Psoas muscle (tissue), 7 donors: ENCODE measurements at regions not wholly inside any gene's neighbourhood (a gene's known extent, or its start where the extent isn't known, plus 50 kb on each side); places are given as distances from the start of the nearest gene placed in this dataset.

Experiments
- ATAC-seq, 4 donors: fragments of 200-7000 bp; cut with Tn5 transposase; one replicate each; pipeline ENCODE4 v1.9.1; 2020; ENCODE audit warnings: moderate library complexity in 3 of 4, mild to moderate bottlenecking in 2 of 4
- DNase-seq, 2 donors: peaks; one replicate each; pipeline ENCODE4 v3.0.0-alpha.2; 2020
- H3K27ac ChIP-seq: fragments of 200-600 bp; one replicate; pipeline ENCODE4 v1.8.0; 2022
- H3K27me3 ChIP-seq, 3 donors: fragments of 200-600 bp in 1 of 3; one replicate each; pipeline versions ENCODE4 v1.6.1 to v1.8.0; 2013 to 2022; ENCODE audit warnings: low read length in 2 of 3, mild to moderate bottlenecking in 2 of 3, moderate library complexity in 1 of 3; ENCODE audit not compliant: insufficient read depth in 3 of 3
- H3K36me3 ChIP-seq, 2 donors: fragments of 200-600 bp in 1 of 2; one replicate each; pipeline versions ENCODE4 v1.6.1 to v1.8.0; 2013 to 2022; ENCODE audit warnings: low read depth in 1 of 2, mild to moderate bottlenecking in 1 of 2, moderate library complexity in 1 of 2; ENCODE audit not compliant: insufficient read depth in 1 of 2
- H3K4me1 ChIP-seq: fragments of 200-600 bp; one replicate; pipeline ENCODE4 v1.8.0; 2022
- H3K4me3 ChIP-seq: fragments of 200-600 bp; one replicate; pipeline ENCODE4 v1.8.0; 2022; ENCODE audit warnings: mild to moderate bottlenecking
- H3K9me3 ChIP-seq: fragments of 200-600 bp; one replicate; pipeline ENCODE4 v1.8.0; 2022
- CTCF ChIP-seq: fragments of 200-600 bp; IDR thresholded peaks from one replicate; pipeline ENCODE4 v1.8.0; 2022; ENCODE audit warnings: antibody characterized with exemption
- WGBS, 3 donors: extraction: QIAGEN DNeasy Blood & Tissue Kit; methylation state at CpG; one replicate each; pipeline versions ENCODE4 v1.1.6 to v1.1.7; 2013; 5-methylcytosine and 5-hydroxymethylcytosine counted together
- intact Hi-C, 2 donors: fragments of 100-400 bp; cut with DNase I; formaldehyde crosslinking; loops; one replicate each; pipeline versions ENCODE4 v1.11.0 to v1.14.2; 2022
- donor health status: healthy with polysubstance abuse.
- donor health status: DM: no; HTN: no; CAD: no; lungs with moderate emphysema.
- donor health status: Bipolar disorder and iron deficiency.
- donor health status: healthy.
- donor health status: DM: yes; HTN: yes; CAD: no.
- donor health status: DM: no; HTN: no; CAD: no.
- donor health status: DM: yes; HTN: yes; CAD: no.

DNA sequence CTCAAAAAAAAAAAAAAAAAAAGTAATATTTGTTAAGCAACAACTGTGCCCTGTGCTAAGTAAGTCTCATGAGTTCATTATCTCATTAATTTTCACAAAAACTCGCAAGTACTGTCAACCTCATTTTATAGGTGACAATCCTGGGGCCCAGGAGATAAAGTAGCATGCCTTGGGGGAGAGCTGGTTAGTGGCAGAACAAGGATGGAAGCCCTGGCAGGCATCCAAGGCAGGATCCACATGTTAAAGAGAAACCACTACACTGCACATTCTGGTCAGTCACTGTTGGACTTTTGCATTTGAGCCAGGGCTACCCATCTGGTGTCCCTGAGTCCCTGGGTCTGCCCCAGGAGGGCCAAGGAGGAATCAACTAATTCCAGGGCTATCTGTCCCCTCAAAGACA lies 54.6 kb downstream of the ZFP36L2 start:
- H3K4me1 ChIP-seq = peaks cover 7% of the 10 kb centered on the region
- no peak overlapping the region for H3K27ac ChIP-seq
- no peaks in the 10 kb centered on the region for H3K27me3 ChIP-seq
- DNase-seq = no peak
- TF ChIP-seq CTCF = no peak
- no peaks in the 10 kb centered on the region for H3K36me3 ChIP-seq
- ATAC-seq = no peak
- WGBS, 3 donors = 70 to 92% (median 73%) methylated on average over 1 of the region's 1 CpG
- intact Hi-C loops = no loop called here
- peaks cover 16% of the 10 kb centered on the region for H3K9me3 ChIP-seq
- H3K4me3 ChIP-seq = no peak overlapping the region

DNA sequence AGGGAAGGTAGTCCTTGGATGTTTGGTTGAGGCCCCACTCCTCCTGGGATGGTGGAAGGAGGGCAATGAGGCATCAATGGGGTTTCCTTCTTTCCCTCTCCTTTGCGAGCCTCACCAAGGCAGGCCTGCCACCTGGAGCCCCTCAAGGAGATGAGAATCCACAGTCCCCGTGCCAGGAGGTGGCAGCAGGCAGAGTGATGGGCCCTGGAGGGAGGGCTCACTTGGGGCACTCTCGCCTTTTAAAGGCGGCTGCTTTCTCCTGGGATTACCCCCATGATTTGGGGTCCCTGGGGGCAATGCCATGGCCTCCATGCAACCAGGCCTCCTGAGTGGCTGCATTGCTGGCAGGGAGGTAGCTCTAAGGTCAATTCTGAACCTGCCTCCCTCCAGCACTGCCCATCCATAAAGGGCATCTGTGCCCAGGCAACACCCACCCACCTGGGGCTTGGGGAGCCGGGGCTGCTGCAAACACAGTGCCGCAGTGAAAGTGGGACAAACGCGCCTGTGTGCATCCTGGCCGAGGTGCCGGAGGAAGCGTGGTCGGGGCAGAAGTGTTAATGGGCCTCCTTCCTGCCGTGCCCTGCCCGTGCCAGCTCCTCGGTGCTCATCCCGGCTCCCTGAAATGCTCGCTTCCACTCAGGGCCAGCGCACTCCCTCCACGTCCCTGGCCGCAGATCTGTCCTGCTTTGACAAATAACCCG lies 55.9 kb downstream of the ZFP36L2 start:
- Histone ChIP-seq H3K4me3 (no peak overlapping the region), H3K27me3 (no peaks in the 10 kb centered on the region), H3K27ac (no peak overlapping the region), H3K36me3 (no peaks in the 10 kb centered on the region), H3K9me3 (peaks cover 8% of the 10 kb centered on the region), H3K4me1 (peaks cover 7% of the 10 kb centered on the region)
- WGBS, 3 donors = 84 to 88% (median 87%) methylated on average over 18 to 21 of the region's 21 CpGs
- TF ChIP-seq CTCF = no peak
- DNase-seq = no peak
- intact Hi-C loops = no loop called here
- ATAC-seq = no peak

GRCh38 chr2:43169987-43170386 lies 56.4 kb downstream of the ZFP36L2 start:
- Histone ChIP-seq H3K9me3 (peaks cover 3% of the 10 kb centered on the region), H3K27ac (no peak overlapping the region), H3K36me3 (no peaks in the 10 kb centered on the region), H3K4me1 (peaks cover 7% of the 10 kb centered on the region), H3K4me3 (no peak overlapping the region), H3K27me3 (no peaks in the 10 kb centered on the region)
- intact Hi-C loops = no loop called here
- 52 to 81% (median 77%) methylated on average over 9 of the region's 9 CpGs for WGBS, 3 donors
- ATAC-seq (peak; percentile 51 to 83 (median 69)), DNase-seq (peak in 1 of 2 donors; percentile 73)
- peak; percentile 44 for TF ChIP-seq CTCF

- H3K4me1 ChIP-seq = peaks cover 7% of the 10 kb centered on the region
- H3K27me3 ChIP-seq = no peaks in the 10 kb centered on the region
- H3K27ac ChIP-seq = no peak overlapping the region
- peak; percentile 19 to 39 (median 28) for ATAC-seq
- DNase-seq = no peak
- TF ChIP-seq CTCF = no peak
- intact Hi-C loops = no loop called here
- WGBS, 3 donors = 68 to 75% (median 72%) methylated on average over 24 of the region's 24 CpGs
- H3K9me3 ChIP-seq = no peaks in the 10 kb centered on the region
- no peak overlapping the region for H3K4me3 ChIP-seq
- no peaks in the 10 kb centered on the region for H3K36me3 ChIP-seq
Observed at GRCh38 chr2:43169099-43169945, 57.1 kb downstream of the ZFP36L2 start.
